Thoracic aorta (tissue), 2 donors: ENCODE measurements at regions not wholly inside any gene's neighbourhood (a gene's known extent, or its start where the extent isn't known, plus 50 kb on each side); places are given as distances from the start of the nearest gene placed in this dataset.

ENCODE experiments used
- ATAC-seq: fragments of 150-250 bp; one replicate; pipeline ENCODE4 v1.8.0; 2017; ENCODE audit warnings: low read depth; ENCODE audit not compliant: insufficient number of reproducible peaks, low FRiP score
- DNase-seq: peaks from one replicate; pipeline ENCODE4 v3.0.0-alpha.2; 2020; ENCODE audit warnings: low spot score
- H3K27ac ChIP-seq, 2 donors: fragments of 200-600 bp; sonication (generic); 1 replicate in 1 of 2; 2 replicates in 1 of 2; pipeline ENCODE4 v1.5.1; 2016; ENCODE audit warnings: mild to moderate bottlenecking in 2 of 2, moderate library complexity in 2 of 2
- H3K27me3 ChIP-seq: fragments of 200-600 bp; sonication (generic); replicated peaks from 2 replicates; pipeline ENCODE4 v1.6.0; 2016; ENCODE audit warnings: mild to moderate bottlenecking; ENCODE audit not compliant: insufficient read depth
- H3K36me3 ChIP-seq: fragments of 200-600 bp; sonication (generic); one replicate; pipeline ENCODE4 v1.5.1; 2016
- H3K4me1 ChIP-seq, 2 donors: fragments of 200-600 bp; sonication (generic); 1 replicate in 1 of 2; 2 replicates in 1 of 2; pipeline versions ENCODE4 v1.5.1 to v1.6.0; 2016; ENCODE audit warnings: low read depth in 2 of 2, mild to moderate bottlenecking in 1 of 2; ENCODE audit not compliant: control insufficient read depth in 1 of 2
- H3K4me3 ChIP-seq: fragments of 200-600 bp; sonication (generic); 2 replicates; pipeline ENCODE4 v1.5.1; 2016; ENCODE audit warnings: mild to moderate bottlenecking
- H3K9me3 ChIP-seq: fragments of 200-600 bp; sonication (generic); 2 replicates; pipeline ENCODE4 v1.5.1; 2016
- CTCF ChIP-seq: fragments of 200-600 bp; sonication (generic); IDR thresholded peaks from one replicate; pipeline ENCODE4 v1.5.1; 2019; ENCODE audit warnings: antibody characterized with exemption

GRCh38 chr13:76503766-76504165, 382.4 kb downstream of the KCTD12 start:
- DNase-seq (no peak), ATAC-seq (no peak)
- no peaks in the 10 kb centered on the region for H3K4me1 ChIP-seq
- H3K27me3 ChIP-seq: no peaks in the 10 kb centered on the region
- H3K36me3 ChIP-seq: no peaks in the 10 kb centered on the region
- H3K9me3 ChIP-seq: no peaks in the 10 kb centered on the region
- TF ChIP-seq CTCF: no peak
- no peak overlapping the region for H3K27ac ChIP-seq
- H3K4me3 ChIP-seq: no peak overlapping the region

DNA sequence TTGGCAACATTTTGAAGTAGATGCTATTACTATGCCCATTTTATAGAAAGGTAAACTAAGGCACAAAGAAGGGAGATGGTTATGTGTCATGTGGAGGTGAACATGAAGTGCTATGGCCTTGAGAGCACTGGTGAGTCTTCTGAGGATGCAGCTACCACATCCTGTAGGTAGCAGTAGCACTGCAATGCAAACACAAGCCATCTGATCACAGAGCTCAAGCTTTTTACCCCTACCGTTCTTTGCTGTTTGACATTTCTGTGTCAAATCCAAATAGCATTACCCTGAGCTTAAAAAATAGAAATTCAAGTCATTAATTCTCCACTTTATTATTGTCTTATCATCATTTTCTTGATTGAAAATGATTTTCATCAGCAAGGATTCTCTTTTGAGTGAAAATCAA, 382.9 kb downstream of the KCTD12 start:
- Histone ChIP-seq H3K27ac (no peak overlapping the region), H3K27me3 (no peaks in the 10 kb centered on the region), H3K4me1 (no peaks in the 10 kb centered on the region), H3K4me3 (no peak overlapping the region), H3K36me3 (no peaks in the 10 kb centered on the region), H3K9me3 (no peaks in the 10 kb centered on the region)
- ATAC-seq (no peak), DNase-seq (no peak)
- no peak for TF ChIP-seq CTCF

- no peaks in the 10 kb centered on the region for H3K4me1 ChIP-seq
- DNase-seq: no peak
- H3K9me3 ChIP-seq: no peaks in the 10 kb centered on the region
- no peaks in the 10 kb centered on the region for H3K27me3 ChIP-seq
- H3K36me3 ChIP-seq: no peaks in the 10 kb centered on the region
- no peak overlapping the region for H3K4me3 ChIP-seq
- TF ChIP-seq CTCF: no peak
- no peak for ATAC-seq
- no peak overlapping the region for H3K27ac ChIP-seq
Measured at GRCh38 chr13:76500894-76501293, 385.3 kb downstream of the KCTD12 start.

- Histone ChIP-seq H3K4me1 (no peaks in the 10 kb centered on the region), H3K9me3 (no peaks in the 10 kb centered on the region), H3K4me3 (no peak overlapping the region), H3K36me3 (no peaks in the 10 kb centered on the region), H3K27ac (no peak overlapping the region), H3K27me3 (no peaks in the 10 kb centered on the region)
- ATAC-seq (no peak), DNase-seq (no peak)
- no peak for TF ChIP-seq CTCF
Measured at GRCh38 chr13:76499891-76500290, 386.3 kb downstream of the KCTD12 start.

DNA sequence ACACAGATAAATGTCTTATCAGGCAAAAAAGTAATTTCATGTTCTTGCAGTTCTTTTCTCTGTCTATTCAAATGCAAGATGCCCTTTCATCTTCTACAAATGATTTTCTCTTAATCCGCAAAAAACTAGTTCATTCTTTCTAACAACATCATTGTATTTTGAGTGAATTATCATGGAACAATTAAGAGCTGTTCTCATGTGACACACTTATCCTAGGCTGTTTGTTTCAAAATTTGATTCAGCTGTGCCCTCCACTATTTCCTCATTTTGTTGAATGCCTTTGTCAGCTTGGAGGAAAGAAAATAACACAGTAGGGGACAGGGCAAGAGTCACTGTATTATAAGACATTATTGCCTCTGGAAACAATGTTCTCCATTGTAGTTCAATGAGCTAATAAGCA, 396.9 kb downstream of the KCTD12 start:
- H3K27ac ChIP-seq: no peak overlapping the region
- no peaks in the 10 kb centered on the region for H3K27me3 ChIP-seq
- DNase-seq: no peak
- no peaks in the 10 kb centered on the region for H3K36me3 ChIP-seq
- no peak for TF ChIP-seq CTCF
- no peak for ATAC-seq
- no peaks in the 10 kb centered on the region for H3K9me3 ChIP-seq
- H3K4me3 ChIP-seq: no peak overlapping the region
- H3K4me1 ChIP-seq: no peaks in the 10 kb centered on the region
